ENCODE measurements at regions not wholly inside any gene's neighbourhood (a gene's known extent, or its start where the extent isn't known, plus 50 kb on each side); places are given as distances from the start of the nearest gene placed in this dataset.
"Not testable (repeated sequence)": the region's sequence is repeated elsewhere in the genome, so short reads cannot be mapped to it uniquely, and the experiment has no call there.

DNA sequence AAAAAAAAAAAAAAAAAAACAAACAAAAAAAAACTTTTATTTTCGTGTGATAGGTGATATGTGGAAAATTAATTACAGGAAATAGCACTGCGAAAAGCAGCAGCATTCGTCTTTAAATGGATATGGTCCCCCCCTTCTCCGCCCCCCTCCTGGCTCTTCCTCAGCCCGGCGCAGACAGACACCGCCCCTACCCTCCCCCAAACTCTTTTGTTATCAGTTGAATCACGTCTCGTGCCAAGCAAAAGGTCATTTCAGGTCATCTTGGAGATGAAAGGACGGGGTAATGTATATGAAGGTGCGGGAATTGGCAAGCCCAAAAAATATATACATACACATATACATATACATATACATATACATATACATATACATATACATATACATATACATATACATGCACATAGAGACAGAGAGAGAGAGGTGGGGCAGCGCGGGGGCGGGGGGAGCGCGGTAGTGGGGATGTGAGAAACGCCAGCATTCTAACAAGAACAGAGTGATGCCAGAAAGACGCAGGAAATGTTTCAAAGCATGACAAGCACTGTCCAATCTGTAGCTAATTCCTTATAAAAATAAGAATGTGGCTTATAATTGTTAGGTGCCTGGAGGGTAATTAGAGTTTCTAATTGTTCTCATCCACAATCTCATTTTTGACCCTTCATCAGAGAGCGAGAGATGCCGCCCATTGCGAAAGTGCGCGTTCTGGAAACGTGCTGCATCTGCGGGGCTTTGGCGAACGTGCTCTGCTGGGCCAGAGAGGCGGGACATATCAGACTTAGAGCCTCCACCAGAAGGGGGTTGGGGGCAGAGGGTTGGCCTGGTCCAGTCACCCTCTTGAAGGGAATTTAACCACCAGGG lies 214.5 kb upstream of the UBASH3B start:
- DNase-seq, result no peak

DNA sequence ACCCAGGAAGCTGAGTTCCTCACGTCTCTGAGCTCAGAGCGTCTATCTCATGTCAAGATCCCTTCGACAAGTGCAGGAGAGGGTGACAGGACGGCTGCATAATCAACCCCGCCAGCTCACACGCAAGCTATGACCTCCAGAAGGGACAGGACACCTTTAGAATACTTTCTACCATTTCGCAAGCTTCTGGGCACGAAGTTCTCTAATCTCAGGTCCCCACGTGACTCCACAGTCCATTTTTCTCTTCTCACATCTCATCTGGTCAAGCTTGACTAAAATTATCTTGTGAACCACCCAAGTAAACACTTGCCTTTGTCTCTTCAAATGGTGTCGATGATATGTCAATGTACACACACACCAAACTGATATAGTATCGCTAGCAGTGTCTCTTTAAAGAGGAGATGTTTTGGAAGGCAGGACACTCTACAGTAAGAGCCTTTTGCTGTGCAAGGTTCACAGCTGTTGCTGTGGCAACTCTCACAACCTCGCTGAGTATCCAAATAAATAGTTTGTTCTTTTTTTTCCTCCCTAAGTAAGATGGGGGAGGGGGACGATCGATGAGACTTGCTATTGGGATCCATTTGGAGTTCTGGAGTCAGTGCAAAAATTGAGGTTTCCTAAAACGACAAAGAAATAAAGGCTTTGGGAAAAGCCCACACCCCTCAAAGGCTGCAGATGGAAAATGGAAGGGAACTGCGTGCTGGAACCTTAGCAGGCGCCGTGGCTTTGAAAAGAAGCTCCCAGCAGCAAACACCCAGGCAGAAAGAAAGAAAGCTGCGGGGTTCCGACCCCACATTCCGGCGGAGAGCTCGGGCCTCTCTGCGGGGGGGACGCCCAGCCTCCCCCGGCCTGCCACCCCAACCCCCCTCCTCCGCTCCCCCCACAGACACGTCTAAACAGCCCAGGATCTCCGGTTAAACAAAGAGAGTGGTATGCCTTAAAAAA lies 215.4 kb upstream of the UBASH3B start:
- no peak for DNase-seq

GRCh38 chr11:122436188-122436555 lies 219.3 kb upstream of the UBASH3B start:
- DNase-seq, result no peak

DNA sequence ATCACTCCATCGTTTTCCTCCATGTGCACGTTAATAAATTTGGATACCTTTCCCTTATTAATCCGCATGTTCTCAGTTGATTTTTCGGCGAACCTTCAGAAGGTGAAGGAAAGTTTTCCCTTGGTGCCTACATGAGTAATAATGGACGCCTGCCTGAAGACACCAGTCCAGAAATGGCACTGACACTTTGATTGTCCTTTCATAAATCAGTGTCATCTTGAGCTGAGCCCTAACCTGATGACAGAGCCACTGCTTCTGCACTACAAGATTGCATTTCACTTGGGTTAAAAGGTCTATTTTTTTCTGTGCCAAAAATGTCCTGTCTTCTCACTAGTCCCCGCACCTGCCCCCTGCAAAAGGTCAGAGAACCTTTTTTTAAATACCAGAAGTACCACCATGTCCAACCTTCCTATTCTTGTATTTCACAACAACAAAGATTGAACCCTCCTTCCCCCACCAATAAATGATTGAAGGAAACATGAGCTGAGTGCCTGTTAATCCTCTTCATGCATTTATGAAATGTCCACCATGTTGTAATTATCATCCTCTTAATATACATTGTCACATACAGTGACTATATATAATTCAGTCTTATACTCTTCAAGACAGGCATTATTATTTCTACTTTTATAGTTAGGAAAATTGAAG lies 219.9 kb upstream of the UBASH3B start:
- DNase-seq, result no peak

GRCh38 chr11:122434786-122435185 lies 220.7 kb upstream of the UBASH3B start:
- DNase-seq, result no peak

- no peak for DNase-seq
These were observed 225.0 kb upstream of the UBASH3B start for GRCh38 chr11:122430490-122430889.

DNA sequence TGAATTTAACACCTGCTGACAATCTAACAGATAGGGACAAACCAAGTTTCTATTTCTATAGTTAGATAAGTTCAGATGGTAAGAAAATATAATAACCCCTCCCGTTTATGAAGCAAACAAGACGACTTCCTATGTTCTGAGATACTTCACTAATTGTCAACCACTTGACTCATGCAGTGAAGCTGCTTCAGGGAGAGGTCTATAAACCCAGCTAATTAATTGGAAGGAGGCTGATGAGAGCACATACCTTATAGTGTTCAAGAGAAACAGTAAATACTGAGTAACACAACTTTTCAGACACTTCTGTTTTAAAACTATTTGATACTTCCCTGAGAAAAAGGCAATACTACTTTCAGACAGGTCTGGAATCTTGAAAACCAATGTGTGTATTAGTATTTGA lies 229.4 kb upstream of the UBASH3B start:
- DNase-seq, result no peak

DNA sequence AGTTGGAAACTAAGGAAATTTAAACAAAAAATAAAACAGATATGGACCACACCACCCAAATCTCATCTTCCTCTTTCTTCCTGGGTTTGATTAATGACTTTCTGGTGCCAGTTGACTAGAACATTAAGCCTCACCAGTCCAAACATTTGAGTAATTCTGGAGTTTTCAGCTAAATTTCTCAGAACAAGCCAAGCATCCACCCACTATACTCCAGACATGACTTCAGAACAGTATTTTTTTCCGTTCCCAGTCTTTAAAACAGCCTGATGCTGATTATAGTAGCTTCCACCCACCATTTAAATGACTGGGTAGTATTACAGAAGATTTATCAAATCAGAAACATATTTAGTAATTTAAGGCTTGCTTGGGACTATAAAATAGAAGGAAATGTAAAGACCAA lies 230.9 kb upstream of the UBASH3B start:
- no peak for DNase-seq

DNA sequence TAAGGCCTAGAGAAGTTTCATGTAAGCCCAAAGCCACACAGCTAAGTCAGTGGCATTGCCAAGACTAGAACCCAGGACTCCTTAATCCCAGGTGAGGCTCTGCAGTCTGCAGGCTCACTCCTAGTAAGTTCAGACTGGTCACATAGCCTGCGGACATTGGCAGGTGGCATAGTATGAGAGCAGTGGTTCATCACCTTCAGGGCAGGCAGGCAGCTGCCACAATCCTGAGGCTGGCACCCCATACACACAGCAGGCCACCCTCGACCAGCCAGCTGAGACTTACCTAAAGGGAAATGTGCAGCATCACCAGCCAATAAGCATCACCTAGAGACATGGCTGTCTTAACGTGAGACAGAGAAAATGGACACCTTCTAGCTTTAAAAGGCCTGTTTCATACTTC lies 231.6 kb upstream of the UBASH3B start:
- no peak for DNase-seq

DNA sequence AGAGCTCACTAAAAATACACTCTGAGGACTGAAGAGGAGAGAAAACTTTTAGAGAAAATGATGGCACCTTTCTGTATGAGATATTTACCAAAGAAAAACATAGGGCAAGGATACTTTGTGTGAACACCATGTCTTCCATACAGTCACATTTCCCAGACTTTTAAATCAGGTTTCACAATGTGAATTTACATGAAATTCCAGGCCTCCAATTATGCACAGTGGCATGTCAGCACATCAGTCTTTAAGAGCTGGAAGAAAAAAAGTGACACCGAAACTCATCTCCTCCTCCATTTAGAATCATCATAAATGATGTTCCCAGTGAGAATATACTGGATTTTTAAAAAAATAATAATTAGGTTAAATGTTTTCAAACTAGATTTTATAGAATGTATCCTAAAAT lies 232.2 kb upstream of the UBASH3B start:
- no peak for DNase-seq

GRCh38 chr11:122422682-122423081 lies 232.8 kb upstream of the UBASH3B start:
- no peak for DNase-seq

DNA sequence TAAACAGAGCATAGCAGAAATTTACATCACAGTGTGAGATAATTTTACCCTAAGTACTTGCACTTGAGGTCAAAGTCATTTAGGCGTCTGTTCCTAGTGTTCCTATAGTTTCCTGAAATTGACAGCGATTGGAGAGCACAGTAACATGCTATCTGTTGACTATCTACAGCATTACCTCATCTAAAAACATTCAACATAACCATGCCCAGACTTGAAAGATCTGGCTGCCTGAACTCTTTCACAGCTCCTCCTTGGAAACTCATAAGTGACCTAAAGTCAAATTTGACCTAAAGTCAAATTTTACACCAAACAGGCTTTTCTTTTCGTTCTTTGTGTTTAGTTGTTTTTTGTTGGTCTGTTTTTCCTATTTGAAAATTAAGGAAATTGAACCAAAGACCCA lies 233.8 kb upstream of the UBASH3B start:
- no peak for DNase-seq

DNA sequence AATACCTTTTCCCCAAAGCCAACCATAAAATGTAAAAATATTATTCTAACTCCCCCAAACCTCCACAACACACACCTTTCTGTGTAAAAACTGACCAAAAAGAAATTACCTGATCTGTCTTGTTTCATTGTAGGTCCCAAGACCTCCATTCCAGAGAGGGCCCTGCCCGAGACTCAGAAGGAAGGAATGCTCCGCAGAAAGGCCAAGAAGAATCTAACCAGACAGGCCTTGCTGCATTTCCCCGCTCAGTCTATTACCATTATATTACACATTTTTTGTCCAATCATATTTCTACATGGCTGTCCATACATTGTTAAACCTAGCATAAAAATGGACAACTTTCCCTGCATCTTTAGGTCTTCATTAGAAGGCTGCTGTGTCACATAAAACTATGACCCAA lies 237.5 kb upstream of the UBASH3B start:
- DNase-seq, result no peak

GRCh38 chr11:122414406-122415018 lies 241.0 kb upstream of the UBASH3B start:
- DNase-seq, result no peak

- no peak for DNase-seq
These were observed 241.8 kb upstream of the UBASH3B start for GRCh38 chr11:122413677-122414076.

DNA sequence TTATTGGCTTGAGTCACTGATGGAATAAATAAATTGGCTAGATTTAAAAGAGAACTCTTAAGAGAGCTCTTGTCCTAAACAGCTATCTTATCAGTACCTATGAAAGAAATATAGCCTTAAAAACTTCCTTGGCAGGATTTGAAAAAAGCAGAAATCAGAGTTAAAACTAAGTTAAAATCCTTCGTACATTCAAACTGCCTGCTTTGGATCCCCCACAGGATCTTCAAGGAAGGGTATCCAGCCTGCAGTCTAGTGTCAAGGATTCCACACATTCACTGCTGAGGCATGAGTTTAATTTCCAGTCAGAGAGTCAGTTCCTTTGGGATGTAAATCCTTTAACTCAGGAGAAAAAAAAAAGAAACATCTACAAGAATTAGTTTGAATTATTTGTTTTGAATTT lies 242.9 kb upstream of the UBASH3B start:
- DNase-seq, result no peak

DNA sequence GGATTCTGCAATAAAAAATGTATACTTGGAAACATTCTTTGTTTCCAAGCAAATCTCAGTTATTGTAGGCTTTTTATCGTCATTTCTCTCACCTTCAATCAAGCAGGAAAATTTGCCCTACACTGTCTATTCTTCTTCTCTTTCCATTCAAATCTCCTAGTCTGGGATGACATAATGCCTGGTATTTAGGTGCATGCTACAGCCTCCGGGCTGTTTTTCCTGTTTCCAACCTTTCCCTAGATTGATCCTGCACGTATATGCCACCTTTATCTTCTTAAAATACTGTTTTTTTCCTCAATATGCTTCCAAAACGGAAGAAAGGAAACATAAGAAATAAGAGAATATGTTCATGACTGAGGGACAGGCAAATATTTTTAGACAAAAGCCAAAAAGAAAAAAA lies 249.1 kb upstream of the UBASH3B start:
- no peak for DNase-seq

- DNase-seq, result no peak
These were observed 249.8 kb upstream of the UBASH3B start for GRCh38 chr11:122405547-122406341.

- DNase-seq, result no peak
These were observed 251.0 kb upstream of the UBASH3B start for GRCh38 chr11:122404571-122404970.

DNA sequence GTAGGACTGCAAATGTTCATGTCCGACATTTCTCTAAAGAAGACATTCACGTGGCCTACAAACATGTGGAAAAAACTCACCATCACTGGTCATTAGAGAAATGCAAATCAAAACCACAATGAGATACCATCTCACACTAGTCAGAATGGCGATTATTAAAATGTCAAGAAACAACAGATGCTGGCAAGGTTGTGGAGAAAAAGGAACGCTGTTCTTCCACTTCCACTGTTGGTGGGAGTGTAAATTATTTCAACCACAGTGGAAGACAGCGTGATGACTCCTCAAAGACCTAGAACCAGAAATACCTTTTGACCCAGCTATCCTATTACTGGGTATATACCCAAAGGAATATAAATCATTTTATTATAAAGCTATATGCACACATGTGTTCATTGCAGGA lies 253.9 kb upstream of the UBASH3B start:
- DNase-seq, result not testable (repeated sequence)

DNA sequence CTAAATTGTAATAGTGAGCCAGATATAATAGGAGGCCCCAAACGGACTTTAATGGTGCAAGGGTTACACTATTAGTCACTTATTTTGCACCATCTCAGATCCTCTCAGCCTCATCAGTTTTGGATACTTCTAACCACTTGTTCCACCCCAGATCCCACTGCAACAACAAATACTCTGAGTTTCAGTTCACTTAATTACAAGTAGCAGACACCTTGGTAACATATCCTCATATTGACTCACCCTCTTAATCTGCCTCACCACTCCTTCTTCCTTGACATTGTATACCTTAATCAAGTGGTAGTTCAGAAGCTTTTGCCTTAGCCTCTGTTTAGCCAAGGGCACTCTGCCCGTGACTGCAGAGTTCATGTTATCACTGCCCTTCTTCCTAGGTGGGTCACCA lies 256.1 kb upstream of the UBASH3B start:
- DNase-seq, result no peak

- no peak for DNase-seq
These were observed 256.7 kb upstream of the UBASH3B start for GRCh38 chr11:122398851-122399250.
